Cardiac muscle cell (in vitro differentiated cells and primary cell): ENCODE measurements at regions not wholly inside any gene's neighbourhood (a gene's known extent, or its start where the extent isn't known, plus 50 kb on each side); places are given as distances from the start of the nearest gene placed in this dataset.
A peak's percentile ranks its signal among the peaks of the same experiment; 100 is the strongest.

Source experiments
- DNase-seq, 2 donors: peaks; one replicate each; pipeline versions ENCODE4 v3.0.0 to v3.0.0-alpha.2; 2010 to 2017; ENCODE audit warnings: low read depth in 1 of 2, low spot score in 1 of 2
- H3K27ac ChIP-seq: fragments of 200-600 bp; sonication (generic); 2 replicates; pipeline ENCODE4 v1.5.1; 2016
- H3K27me3 ChIP-seq: fragments of 200-600 bp; sonication (generic); 2 replicates; pipeline ENCODE4 v1.6.0; 2016; ENCODE audit warnings: control low read depth
- H3K36me3 ChIP-seq: fragments of 200-600 bp; sonication (generic); 2 replicates; pipeline ENCODE4 v1.5.1; 2016; ENCODE audit warnings: control low read depth
- H3K4me1 ChIP-seq: fragments of 200-600 bp; sonication (generic); 2 replicates; pipeline ENCODE4 v1.8.1; 2017; ENCODE audit warnings: low read depth, mild to moderate bottlenecking, mixed run types
- H3K4me3 ChIP-seq: fragments of 200-600 bp; sonication (generic); 2 replicates; pipeline ENCODE4 v1.5.1; 2016; ENCODE audit warnings: mild to moderate bottlenecking
- H3K9me3 ChIP-seq: fragments of 200-600 bp; sonication (generic); 2 replicates; pipeline ENCODE4 v1.5.1; 2017; ENCODE audit warnings: low read depth, mild to moderate bottlenecking, control low read depth
- TF ChIP-seq, protein P1 (sequence below): IDR thresholded peaks from 2 replicates; pipeline ENCODE4 v1.5.1; 2012; ENCODE audit warnings: low read depth, mild to moderate bottlenecking, low read length

DNA sequence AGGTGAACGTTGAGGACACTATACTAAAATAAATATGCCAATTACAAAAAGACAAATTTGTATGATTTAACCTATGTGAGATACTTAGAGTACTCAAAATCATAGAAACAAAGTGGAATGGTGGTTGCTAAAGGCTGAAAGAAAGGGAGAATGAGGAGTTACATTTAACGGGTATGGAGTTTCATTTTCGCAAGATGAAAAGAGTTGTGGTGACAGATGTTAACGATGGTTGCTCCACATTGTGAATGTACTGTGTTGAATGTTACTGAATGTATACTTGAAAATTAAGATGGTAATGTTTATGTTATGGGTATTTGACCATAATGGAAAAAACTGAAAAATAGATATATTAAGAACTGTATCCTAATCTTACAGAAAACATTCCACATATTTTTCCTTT, 51.3 kb upstream of the MOCS2 start:
- H3K27me3 ChIP-seq, result no peaks in the 10 kb centered on the region
- TF ChIP-seq, protein P1, sequence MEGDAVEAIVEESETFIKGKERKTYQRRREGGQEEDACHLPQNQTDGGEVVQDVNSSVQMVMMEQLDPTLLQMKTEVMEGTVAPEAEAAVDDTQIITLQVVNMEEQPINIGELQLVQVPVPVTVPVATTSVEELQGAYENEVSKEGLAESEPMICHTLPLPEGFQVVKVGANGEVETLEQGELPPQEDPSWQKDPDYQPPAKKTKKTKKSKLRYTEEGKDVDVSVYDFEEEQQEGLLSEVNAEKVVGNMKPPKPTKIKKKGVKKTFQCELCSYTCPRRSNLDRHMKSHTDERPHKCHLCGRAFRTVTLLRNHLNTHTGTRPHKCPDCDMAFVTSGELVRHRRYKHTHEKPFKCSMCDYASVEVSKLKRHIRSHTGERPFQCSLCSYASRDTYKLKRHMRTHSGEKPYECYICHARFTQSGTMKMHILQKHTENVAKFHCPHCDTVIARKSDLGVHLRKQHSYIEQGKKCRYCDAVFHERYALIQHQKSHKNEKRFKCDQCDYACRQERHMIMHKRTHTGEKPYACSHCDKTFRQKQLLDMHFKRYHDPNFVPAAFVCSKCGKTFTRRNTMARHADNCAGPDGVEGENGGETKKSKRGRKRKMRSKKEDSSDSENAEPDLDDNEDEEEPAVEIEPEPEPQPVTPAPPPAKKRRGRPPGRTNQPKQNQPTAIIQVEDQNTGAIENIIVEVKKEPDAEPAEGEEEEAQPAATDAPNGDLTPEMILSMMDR, result no peak
- no peaks in the 10 kb centered on the region for H3K36me3 ChIP-seq
- no peak overlapping the region for H3K4me3 ChIP-seq
- no peaks in the 10 kb centered on the region for H3K9me3 ChIP-seq
- DNase-seq, result no peak
- H3K4me1 ChIP-seq, result peaks cover 15% of the 10 kb centered on the region
- no peak overlapping the region for H3K27ac ChIP-seq

- TF ChIP-seq, protein P1, result no peak
- H3K4me3 ChIP-seq, result no peak overlapping the region
- H3K27ac ChIP-seq, result no peak overlapping the region
- no peaks in the 10 kb centered on the region for H3K9me3 ChIP-seq
- no peaks in the 10 kb centered on the region for H3K36me3 ChIP-seq
- H3K27me3 ChIP-seq, result no peaks in the 10 kb centered on the region
- DNase-seq, result peak in 1 of 2 donors; percentile 39
- H3K4me1 ChIP-seq, result peaks cover 15% of the 10 kb centered on the region
These were observed 52.3 kb upstream of the MOCS2 start for GRCh38 chr5:53161876-53162275.

- H3K27me3 ChIP-seq, result no peaks in the 10 kb centered on the region
- H3K36me3 ChIP-seq, result no peaks in the 10 kb centered on the region
- H3K9me3 ChIP-seq, result no peaks in the 10 kb centered on the region
- no peak overlapping the region for H3K4me3 ChIP-seq
- peak overlapping the region; percentile 91 for H3K27ac ChIP-seq
- peak in 1 of 2 donors; percentile 53 for DNase-seq
- TF ChIP-seq, protein P1, result no peak
- H3K4me1 ChIP-seq, result peaks cover 15% of the 10 kb centered on the region
These were observed 55.1 kb upstream of the MOCS2 start for GRCh38 chr5:53164478-53165165.

DNA sequence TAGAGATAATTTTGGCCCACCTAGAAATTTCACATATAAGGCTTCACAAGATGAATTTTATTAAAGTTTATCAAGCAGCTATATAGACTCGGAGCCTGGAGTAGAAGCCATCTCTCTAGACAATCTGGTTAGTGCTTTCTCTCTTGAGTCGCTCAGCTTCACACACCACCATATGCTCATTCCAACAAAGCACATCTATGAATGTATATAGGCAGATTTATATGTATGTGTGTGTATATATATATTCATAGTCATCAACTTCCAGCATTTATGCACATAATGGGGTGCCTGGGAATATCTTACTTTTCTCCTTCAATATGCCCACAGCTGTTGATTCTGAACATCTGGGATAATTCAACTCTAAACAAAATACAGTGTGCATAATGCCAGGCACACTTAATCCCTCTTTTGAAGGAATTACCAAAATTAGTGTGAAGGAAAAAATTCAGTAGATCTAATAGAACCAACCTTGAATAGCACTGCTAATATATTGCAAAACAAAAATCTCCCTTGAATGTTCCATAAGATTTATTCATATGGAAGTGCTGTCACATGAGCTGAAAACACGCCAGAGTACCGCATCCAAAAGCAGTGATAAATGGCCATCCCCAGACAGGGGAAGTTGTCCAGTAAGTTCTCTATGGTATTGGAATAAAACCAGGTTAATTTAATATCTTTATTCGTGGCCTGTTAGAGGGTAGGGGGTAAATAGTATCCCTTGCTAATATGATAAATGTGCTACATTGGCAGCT, 56.0 kb upstream of the MOCS2 start:
- no peaks in the 10 kb centered on the region for H3K27me3 ChIP-seq
- no peaks in the 10 kb centered on the region for H3K36me3 ChIP-seq
- no peak overlapping the region for H3K4me3 ChIP-seq
- TF ChIP-seq, protein P1, result no peak
- peaks cover 15% of the 10 kb centered on the region for H3K4me1 ChIP-seq
- H3K27ac ChIP-seq, result peak overlapping the region; percentile 91
- no peaks in the 10 kb centered on the region for H3K9me3 ChIP-seq
- no peak for DNase-seq

DNA sequence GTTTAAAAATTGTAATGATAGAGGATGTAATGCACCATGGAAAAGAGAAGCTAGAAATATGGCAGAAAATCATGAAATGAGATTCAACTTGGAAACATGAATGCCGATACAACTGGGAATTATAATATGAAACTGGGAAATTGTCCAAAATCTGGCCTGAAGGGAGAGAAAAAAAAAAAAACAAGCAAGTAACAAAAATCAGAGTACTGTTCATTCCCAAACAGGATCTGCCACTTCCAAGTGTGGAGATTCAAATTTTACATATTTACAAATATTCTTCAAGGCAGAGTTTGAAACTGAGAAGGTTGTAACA, 56.6 kb upstream of the MOCS2 start:
- Histone ChIP-seq H3K27ac (no peak overlapping the region), H3K4me1 (peaks cover 15% of the 10 kb centered on the region), H3K4me3 (no peak overlapping the region), H3K9me3 (no peaks in the 10 kb centered on the region), H3K36me3 (no peaks in the 10 kb centered on the region), H3K27me3 (no peaks in the 10 kb centered on the region)
- TF ChIP-seq, protein P1, result no peak
- DNase-seq, result peak in 1 of 2 donors; percentile 47
